ENCODE measurements at regions not wholly inside any gene's neighbourhood (a gene's known extent, or its start where the extent isn't known, plus 50 kb on each side); places are given as distances from the start of the nearest gene placed in this dataset.
"Not testable (repeated sequence)": the region's sequence is repeated elsewhere in the genome, so short reads cannot be mapped to it uniquely, and the experiment has no call there.

DNA sequence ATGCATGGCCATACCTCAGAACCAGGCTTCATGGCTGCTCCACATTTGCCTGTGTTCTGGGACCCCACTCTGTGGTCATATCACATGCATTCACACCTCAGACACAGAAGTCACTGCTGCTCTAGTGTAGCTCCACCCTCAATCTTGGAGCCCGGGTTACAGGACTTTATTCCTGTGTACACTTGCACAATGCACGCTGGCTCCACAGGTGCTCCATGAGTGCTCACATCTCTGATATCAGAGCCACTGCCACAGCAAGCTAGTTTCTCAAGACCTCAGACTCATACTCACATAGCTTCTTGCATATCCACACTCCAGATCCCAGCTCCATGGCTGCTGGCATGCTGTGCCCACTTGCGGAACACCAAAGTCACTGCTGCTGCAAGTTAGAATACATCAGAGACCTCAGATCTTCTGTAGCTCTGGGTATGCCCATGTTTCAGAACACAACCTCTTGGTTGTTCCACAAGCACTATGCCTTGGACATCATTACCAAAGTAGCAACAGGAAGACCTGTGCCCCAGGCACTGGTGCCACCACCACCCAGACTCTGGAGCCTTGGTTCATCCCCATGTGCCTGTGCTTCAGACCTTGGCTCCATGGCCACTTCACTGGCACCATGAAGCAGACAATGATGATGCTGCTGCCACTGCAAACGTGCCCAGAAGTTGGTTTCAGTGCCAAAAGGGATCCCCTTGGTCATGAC is 269.5 kb upstream of the PCDH20 start:
- no peak for DNase-seq (ENCODE audit: low read depth)

DNA sequence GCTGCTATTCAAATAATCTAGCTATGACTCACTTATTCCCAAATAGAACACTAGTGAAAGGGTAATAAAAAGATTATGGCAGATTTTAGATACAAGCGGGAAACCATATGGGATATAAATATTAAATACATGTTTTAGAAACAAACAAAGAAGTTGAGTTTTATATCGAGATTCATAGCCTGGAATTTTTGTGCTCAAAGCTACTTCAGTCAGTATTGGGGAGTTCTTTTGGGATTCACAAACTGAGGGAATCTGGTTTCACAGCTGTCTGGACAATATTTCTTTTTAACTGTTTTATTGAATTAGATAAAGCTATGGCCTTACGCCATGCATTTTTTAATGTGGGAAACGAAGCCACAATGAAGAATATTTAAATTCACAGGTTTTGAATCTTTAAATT is 257.1 kb upstream of the PCDH20 start:
- no peak for DNase-seq (ENCODE audit: low read depth)

DNA sequence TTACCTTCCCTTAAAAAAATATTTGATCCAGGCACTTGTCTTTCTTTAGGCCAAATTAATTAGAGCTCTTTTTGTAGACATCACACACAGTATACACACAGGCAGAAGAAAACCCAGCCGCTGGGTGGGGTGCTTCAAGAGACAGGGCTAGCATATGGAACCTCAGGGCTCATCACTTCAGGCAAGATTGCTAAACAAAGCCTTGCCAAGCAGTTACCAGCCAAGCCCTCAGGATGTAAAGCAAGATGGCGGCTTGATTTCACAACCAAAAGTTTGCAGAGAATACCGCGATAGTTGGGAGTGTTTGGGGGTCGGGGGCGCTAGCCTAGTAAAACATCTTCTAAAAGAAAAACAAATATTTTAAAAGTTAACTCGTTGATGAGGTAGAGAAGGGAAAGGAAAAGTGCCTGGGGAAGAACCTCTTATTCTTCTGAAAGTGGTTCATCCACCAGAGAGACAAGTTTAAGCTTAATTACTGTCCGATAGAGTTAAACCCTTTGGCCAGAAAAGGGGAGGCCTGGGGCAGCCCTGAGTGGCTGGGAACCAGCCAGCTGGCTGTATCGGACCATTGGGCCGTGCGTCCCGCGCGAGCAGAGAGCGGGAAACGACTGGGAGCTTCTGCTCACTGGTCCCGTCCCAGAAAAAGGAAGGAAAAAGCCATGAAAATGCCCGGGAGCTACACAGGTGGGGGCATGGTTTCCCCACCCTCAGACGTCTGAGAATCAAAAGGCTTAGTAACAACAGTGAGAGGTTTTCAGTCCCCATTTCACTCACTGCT is 254.9 kb upstream of the PCDH20 start:
- DNase-seq (ENCODE audit: low read depth): no peak

DNA sequence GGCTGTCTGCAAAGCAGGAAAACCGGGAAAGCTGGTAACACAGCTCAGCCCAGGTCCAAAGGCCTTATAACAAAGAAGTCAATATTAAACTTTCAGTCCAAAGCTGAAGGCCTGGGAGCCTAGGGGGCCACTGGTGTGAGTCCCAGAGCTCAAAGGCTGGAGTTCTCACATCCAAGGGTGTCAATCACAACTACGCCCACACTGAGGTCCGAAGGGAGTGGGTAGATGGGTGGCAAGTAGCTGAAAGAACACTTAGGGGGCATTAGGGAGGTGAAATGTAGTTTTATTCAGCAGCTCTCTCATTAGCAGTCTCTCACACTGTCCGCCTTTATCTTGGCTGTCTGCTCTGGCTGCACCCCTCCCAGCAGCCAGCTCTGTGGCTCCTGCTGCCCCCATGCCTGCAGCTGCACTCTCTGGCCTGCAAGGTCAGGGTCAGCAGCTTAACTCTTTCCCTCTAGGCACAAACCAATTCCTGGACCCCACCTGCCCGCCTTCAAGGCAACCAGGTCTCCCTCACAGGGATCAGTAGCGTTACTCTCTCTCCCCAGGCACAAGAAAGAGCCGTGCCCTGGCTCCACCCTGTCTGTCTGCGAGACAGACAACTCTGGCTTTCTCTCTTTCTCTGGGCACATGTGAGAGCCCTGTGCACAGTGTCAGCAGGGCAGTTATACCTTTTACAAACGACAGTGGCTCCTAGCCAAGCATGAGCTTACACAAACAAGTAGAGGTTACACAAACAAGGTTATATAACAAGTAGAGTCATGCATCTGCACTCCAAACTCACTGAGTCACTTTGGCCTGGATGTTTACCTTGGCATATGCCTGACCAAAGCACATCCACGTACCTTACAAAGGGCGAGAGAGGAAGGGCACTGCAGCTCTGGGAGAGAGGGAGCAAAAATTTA is 249.4 kb upstream of the PCDH20 start:
- DNase-seq (ENCODE audit: low read depth): no peak

DNA sequence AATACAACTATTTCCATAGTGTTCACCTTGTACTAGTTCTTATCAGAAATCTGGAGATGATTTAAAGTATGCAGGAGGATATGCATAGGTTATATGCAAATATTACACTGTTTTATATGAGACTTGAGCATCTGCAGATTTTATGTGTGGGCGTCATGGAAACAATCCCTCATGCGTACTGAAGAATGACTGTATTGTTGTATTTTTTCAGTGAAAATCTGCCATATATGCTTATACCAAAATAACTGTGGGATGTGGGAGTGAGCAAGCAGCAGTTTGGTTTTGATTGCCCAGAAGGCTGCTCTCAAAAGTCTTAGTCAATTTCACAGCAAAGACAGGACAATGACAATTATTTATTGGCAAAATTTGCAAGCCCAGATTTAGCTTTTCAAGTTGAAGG is 238.8 kb upstream of the PCDH20 start:
- no peak for DNase-seq (ENCODE audit: low read depth)

DNA sequence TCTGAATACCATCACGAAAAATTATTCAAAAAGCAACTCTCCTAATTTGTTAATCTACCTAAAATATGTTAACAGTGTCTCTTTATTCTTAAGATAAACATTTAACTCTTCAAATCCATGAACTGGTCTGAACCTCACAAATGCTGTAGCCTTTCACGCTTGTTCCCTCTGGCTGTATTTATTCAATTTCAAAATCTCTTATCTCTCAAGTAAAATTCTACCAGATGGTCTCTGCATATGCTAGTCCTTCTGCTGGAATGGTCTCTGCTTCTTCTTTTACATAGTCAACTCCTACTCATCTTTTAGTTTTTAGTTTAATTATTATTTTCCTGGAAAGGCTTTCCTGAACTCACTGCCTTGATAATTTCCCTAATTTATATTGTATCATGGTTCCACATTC is 232.9 kb upstream of the PCDH20 start:
- DNase-seq (ENCODE audit: low read depth): no peak

DNA sequence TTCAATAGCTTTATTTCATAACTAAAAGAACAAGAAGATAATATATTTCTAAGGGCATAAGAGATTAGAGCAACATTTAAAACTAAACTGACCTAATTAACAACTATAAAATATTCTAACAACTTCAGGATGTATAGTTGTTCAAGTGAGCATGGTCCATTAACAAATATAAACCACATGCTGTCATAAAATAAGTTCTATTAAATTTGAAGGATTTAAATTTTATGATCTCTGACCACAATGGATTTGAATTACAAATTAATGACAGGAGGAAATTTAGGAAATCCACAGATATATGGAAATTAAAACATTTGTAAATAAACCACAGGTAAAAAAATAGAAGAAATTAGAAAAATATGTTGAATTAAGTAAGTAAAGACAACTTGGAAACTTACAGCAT is 196.5 kb upstream of the PCDH20 start:
- DNase-seq (ENCODE audit: low read depth): no peak

DNA sequence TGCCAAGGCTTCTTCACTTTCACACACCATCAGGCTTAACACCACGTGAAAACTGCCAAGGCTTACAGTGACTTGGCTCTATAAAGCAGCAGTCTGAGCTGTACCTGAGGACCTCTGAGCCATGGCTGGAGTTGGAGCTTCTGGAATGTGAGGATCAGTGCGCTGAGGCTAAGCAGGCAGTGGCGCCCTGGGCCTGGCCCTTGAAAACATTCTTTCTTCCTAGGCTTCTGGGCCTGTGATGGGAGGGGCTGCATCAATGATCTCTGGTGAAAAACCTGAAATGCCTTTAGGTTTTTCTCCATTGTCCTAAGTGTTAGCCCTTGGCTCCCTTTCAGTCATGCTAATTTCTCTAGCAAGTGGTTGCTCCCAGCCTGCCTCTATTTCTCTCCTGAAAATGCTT is 192.5 kb upstream of the PCDH20 start:
- no peak for DNase-seq (ENCODE audit: low read depth)

DNA sequence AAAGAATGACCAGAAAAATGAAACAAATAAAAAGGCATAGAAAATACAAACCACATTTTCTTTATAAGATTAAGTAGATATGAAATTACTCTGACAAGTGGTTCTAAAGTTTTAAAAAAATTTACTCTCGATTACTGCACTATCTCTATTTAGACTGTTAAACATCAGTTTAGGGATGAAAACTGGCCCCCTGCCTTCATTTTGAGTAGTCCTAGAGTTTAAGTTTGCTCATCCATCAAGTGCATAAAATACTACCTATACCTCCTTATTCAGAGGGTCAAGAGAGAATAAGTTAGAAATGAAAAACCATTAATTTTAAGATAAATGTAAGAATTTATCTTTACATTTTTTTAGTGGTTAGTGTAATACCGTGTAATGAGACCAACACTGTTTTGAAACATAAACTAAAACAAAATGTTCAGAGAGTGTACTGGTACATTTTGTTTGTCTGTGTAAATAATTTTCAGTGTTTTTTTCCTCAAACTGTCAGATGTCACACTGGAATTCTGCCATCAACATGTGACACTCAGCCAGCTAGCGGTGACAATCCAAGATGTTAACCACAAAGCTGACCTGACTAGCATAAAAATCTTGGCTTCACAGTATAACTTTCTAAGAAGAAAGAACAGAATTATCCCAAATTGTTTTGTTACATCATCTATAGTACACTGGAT is 184.8 kb upstream of the PCDH20 start:
- DNase-seq (ENCODE audit: low read depth): no peak

DNA sequence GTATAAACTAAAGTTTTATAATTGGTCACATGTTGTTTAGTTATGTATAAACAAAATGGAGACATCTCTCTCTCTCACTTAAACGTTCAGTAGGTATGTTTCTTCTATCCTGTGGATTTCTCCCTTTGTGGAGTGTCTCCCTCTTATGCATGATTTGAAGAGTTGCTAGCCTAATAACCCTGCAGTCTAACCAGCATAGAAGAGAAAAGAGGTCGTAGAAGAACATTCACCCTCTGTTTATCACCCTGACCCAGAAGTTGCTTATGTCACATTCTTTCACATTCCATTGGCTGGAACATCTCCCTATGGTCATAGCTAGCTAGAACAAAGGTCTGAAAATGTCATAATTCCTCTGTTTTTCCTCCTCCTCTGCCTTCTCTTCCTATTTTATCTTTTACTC is 176.8 kb upstream of the PCDH20 start:
- no peak for DNase-seq (ENCODE audit: low read depth)

DNA sequence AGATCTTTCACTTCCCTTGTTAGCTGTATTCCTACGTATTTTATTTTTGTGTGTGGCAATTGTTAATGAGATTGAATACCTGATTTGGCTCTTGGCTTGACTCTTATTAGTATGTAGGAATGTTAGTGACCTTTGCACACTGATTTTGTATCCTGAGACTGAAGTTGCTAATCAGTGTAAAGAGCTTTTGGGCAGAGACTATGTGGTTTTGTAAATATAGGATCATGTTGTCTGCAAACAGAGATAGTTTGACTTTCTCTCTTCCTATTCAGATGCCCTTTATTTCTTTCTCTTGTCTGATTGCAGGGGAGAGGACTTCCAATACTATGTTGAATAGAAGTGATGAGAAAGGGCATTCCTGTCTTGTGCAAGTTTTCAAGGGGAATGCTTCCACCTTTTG is 160.3 kb upstream of the PCDH20 start:
- no peak for DNase-seq (ENCODE audit: low read depth)

DNA sequence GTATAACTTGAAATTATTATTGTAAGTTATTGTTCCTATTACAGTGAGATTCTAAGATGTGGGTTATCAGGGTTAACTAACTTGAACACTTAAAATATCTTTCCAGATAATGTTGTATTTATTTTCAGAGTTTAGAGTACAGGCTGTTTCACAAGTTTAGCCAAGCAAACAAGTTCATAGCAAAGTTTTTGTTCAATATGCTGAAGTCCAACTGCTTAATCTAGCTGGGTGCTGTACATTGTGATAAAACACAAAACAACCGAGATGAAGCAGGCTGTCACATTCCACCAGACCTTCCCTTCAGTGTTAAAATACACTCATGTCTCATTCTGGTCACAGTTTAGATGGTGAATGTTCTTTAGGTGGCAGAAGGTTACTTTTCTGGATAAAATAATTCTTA is 148.0 kb upstream of the PCDH20 start:
- DNase-seq (ENCODE audit: low read depth): no peak

DNA sequence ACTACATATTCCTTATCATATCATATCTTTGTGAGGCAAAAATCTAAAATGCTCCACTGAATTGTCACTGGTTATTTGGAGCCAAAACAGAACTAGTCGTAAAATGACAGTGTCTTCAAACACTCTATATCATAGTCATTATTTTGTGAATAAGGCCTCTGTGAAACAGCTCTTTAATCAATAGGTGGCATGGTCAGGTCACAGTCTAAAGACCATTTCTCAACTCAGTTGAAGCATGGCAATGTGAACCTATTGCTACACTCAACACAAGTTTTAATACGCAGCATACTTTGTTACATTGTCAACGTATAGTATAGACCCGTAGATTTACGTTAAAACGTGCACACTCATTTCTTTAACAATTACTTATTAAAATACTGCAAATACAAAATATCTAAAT is 131.3 kb upstream of the PCDH20 start:
- no peak for DNase-seq (ENCODE audit: low read depth)

DNA sequence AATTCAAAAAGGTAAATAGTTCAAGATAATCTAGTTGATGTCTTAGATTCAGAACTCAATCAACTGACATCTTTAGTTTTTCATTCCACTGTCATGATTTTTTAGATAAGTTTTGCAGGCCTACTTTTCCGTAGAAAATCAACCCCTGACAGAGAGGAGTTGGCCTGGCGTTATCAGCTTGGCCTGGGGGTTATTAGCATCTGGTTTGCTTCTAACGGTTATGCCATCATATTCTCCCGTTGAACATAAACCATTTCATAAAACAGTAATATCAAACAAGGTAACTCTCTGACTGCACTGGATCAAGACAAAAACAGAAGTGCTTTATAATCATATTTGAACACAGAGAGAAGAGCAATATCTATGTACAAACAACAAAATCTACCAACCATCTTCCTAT is 130.8 kb upstream of the PCDH20 start:
- DNase-seq (ENCODE audit: low read depth): no peak

DNA sequence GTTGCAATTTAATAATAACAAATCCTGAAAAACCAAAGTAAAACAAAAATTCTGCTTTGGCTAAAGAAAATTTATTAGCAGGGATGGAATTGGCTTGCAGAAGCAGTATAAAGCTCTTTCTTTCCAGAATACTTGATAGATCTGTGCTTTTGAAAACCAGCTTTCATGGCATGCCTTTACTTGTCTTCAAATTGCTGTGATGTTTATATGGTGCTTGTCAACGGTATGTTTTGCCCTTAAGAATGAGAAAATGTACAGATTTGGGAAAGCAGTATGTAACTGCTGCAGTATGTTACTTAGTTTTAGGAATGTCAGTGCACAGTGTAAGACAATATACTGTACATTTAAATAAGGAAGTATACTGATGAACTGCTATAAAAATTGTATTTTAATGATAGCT is 120.8 kb upstream of the PCDH20 start:
- DNase-seq (ENCODE audit: low read depth): no peak

DNA sequence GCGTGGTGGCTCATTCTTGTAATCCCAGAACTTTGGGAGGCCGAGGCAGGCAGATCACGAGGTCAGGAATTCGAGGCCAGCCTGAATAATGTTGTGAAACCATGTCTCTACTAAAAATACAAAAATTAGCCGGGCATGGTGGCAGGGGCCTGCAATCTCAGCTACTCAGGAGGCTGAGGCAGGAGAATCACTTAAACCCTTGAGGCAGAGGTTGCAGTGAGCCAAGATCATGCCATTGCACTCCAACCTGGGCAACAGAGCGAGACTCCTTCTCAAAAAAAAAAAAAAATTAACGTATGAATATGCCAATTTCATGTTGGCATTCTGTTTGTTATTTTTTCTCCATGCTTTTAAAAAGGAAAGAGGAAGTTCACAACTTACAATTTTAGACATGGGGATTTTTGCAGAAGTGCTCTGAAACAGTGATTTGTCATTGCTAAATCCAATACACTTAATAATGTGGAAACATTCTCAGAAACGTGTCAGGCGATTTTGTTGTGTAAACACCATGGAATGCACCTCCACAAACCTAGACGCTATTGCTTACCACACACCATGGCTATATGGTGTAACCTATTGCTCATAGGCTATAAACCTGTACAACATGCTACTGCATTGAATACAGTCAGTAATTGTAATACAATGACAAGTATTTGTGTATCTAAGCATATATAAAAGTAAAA is 115.9 kb upstream of the PCDH20 start:
- DNase-seq (ENCODE audit: low read depth): no peak

DNA sequence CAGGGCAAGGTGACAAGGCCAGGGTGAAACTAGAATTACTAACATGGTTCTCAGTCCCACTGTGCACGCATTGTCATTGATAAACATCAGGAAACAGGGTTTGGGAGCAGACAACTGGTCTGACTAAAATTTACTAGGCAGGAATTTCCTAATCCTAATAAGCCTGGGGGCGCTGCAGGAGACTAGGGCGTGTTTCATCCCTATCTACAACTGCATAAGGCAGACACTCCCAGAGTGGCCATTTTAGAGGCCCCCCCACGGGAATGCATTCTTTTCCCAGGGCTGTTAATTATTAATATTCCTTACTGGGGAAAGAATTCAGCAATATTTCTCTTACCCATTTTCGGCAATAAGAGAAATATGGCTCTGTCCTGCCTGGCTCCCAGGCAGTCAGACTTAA is 103.6 kb upstream of the PCDH20 start:
- DNase-seq (ENCODE audit: low read depth): not testable (repeated sequence)

DNA sequence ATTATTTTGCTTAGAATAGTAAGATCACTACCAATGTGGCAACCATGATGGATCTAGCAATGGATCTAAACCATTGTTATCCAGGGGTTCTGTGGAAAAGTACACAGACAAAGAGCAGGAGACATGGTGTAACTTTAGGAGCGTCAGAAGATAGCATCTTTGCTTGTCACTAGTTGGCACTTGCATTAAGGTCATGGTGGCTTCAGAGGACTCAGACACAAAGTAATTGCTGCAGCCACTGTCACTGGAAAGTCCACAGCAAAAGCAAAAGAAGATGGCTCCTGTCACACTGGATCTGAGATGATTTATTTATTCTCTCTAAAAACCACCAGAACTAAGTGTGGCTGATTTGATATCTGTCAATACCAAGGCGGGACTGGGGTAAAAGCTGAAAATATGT is 93.3 kb upstream of the PCDH20 start:
- no peak for DNase-seq (ENCODE audit: low read depth)

DNA sequence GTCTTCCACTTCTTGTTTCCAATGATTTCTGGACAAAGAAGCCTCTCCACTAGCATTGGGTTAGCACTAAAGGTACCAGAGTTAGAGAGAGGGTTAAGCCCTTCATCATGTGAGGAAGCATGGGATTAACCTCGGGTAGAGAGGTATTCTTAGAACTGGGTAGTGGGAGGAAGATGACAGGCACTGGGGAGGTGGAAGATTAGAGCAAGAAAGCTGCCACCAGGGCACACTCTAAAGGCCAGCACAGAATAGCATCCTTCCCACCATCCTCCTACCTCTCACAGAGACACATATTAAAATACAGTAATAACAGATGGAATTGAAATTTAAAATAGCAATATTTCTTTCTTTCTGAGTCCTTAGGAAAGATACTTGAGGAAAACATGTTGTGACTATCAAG is 84.5 kb upstream of the PCDH20 start:
- DNase-seq (ENCODE audit: low read depth): no peak

DNA sequence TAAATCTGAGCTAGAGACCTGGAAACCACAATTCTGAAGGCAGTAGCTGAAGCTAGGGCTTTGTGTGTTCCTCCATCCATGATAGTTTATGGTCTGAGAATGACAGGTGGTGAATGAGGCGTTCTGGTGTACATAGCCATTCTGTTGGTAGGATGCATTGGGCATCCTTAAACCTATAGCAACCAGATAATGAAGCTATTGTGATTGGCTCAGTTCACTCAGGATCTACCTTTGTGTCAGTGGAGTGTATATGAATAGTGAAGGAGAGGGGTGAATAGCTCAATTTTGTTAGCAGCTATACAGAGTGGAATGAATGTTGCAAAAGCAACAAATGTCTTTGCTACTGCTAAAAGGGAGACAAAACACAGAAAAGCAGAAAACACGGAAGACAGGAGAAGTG is 80.0 kb upstream of the PCDH20 start:
- DNase-seq (ENCODE audit: low read depth): no peak

DNA sequence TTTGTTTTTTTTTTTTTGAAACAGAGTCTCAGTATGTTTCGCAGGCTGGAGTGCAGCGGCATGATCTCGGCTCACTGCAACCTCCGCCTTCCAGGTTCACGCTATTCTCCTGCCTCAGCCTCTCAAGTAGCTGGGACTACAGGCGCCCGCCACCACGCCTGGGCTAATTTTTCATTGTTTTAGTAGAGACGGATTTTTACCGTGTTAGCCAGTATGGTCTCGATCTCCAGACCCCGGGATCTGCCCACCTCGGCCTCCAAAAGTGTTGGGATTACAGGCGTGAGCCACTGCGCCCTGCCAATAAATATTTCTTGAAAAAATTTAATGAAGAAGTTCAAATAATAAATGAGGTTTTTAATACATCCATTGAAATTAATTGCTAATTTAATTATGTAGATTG is 77.9 kb upstream of the PCDH20 start:
- DNase-seq (ENCODE audit: low read depth): not testable (repeated sequence)
